ENCODE measurements at regions not wholly inside any gene's neighbourhood (a gene's known extent, or its start where the extent isn't known, plus 50 kb on each side); places are given as distances from the start of the nearest gene placed in this dataset.

DNA sequence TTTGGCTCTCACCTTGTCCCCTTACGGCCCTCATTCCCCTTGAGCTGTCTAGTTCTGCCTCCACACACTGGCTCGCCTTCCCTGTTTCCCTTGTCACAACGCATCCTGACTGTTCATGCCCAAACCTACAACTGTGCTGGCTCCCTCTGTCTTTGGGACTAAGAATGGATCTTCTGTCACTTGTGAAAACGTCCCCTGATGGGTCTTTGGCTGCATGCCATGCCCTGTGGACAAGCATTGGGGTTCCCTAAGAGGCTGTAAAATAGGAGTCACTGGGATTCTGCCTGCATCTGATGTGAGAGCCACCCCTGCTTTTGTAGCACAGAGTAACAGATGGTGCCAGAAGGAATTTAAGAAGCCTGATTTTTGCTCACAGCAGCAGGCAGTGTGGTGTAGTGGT is 285.3 kb upstream of the CRY1 start:
- TF ChIP-seq, protein P1, sequence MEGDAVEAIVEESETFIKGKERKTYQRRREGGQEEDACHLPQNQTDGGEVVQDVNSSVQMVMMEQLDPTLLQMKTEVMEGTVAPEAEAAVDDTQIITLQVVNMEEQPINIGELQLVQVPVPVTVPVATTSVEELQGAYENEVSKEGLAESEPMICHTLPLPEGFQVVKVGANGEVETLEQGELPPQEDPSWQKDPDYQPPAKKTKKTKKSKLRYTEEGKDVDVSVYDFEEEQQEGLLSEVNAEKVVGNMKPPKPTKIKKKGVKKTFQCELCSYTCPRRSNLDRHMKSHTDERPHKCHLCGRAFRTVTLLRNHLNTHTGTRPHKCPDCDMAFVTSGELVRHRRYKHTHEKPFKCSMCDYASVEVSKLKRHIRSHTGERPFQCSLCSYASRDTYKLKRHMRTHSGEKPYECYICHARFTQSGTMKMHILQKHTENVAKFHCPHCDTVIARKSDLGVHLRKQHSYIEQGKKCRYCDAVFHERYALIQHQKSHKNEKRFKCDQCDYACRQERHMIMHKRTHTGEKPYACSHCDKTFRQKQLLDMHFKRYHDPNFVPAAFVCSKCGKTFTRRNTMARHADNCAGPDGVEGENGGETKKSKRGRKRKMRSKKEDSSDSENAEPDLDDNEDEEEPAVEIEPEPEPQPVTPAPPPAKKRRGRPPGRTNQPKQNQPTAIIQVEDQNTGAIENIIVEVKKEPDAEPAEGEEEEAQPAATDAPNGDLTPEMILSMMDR (IDR thresholded peaks at IDR 0.05), result no peak
- TF ChIP-seq POLR2A (IDR thresholded peaks at IDR 0.05), result no peak

Data from testis (tissue), 2 donors.